HG03354 (cell line): ENCODE measurements at regions not wholly inside any gene's neighbourhood (a gene's known extent, or its start where the extent isn't known, plus 50 kb on each side); places are given as distances from the start of the nearest gene placed in this dataset.
"Not testable (repeated sequence)": the region's sequence is repeated elsewhere in the genome, so short reads cannot be mapped to it uniquely, and the experiment has no call there.

Experiments
- ATAC-seq: cut with Tn5 transposase; IDR thresholded peaks from one replicate; pipeline ENCODE4 v1.9.1; 2021; ENCODE audit warnings: mild to moderate bottlenecking; ENCODE audit not compliant: unreplicated experiment, poor library complexity, severe bottlenecking

- no peak for ATAC-seq
Observed at GRCh38 chr1:229130028-229130668, 140.8 kb upstream of the RAB4A start.

DNA sequence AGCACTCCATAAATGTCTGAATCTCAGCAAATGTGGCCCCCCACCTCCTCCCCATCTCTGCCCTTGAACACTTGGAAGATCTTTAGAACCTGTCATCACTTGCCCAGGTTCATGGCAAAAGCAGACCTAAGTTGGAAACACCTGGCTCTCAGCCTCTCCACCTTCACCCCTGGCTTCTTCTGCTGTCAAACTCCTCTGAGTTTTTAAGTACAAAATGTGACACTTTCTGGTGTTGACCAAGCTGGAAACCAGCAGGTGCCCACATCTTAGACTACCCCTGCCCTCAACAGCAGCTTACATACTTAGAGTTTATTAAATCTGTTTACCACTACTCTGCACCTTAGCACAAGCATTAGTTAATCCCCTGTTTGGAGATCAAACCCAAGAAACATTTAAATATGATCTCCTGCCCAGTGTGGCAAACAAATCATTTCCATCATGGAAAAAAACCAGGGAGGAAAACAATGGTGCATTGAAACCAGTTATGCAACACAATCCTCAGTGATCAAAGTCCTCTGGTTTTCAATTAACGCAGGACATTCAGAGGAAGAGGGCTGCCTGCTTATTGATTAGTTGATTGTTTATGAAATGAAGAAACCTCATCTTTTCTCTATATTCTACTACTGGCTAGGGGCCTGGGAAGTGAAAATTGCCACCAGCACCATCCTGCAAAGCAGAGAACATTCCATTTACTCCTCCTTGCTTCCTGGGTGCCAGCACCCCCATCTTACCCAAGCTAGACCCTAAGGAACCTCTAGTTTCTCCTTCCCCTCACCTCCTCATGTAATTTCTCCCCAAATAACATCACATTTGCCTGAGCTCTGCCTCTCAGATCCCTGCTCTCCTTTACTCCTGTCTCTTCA lies 139.4 kb upstream of the RAB4A start:
- no peak for ATAC-seq

- ATAC-seq = no peak
Observed at GRCh38 chr1:229132106-229132443, 138.8 kb upstream of the RAB4A start.

GRCh38 chr1:229132706-229133105 lies 138.2 kb upstream of the RAB4A start:
- no peak for ATAC-seq

- no peak for ATAC-seq
Observed at GRCh38 chr1:229133151-229133550, 137.8 kb upstream of the RAB4A start.

DNA sequence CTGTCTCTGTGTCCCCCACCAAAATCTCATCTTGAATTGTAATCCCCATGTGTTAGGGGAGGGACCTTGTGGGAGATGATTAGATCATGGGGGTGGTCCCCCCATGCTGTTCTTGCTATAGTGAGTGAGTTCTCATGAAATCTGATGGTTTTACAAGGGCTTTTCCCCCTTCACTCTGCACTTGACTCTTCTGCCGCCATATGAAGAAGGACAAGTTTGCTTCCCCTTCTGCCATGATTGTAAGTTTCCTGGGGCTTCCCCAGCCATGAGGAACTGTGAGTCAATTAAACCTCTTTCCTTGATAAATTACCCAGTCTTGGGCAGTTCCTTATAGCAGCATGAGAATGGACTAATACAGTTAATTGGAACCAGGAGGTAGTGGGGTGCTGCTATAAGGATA lies 137.1 kb upstream of the RAB4A start:
- ATAC-seq = no peak

DNA sequence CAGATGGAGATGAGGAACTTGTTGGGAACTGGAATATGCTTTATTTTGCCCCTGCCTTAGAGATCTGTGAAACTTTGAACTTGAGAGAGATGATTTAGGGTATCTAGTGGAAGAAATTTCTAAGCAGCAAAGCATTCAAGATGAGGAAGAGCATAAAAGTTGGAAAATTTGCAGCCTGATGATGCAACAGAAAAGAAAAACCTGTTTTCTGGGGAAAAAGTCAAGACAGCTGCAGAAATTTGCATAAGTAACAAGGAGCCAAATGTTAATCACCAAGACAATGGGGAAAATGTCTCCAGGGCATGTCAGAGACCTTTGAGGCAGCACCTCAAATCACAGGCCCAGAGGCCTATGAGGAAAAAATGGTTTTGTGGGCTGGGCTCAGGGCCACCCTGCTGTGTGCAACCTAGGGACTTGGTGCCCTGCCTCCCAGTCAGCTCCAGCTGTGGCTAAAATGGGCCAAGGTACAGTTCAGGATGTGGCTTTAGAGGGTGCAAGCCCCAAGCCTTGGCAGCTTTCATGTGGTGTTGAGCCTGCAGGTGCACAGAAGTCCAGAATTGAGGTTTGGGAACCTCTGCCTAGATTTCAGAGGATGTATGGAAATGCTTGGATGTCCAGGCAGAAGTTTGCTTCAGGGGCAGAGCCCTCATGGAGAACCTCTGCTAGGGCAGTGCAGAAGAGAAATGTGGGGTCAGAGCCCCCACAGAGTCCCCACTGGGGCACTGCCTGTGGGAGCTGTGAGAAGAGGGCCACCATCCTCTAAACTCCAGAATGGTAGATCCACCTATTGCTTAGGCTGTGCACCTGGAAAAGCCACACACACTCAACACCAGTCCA lies 136.3 kb upstream of the RAB4A start:
- ATAC-seq = not testable (repeated sequence)

- ATAC-seq = no peak
Observed at GRCh38 chr1:229135773-229136172, 135.1 kb upstream of the RAB4A start.

- ATAC-seq = no peak
Observed at GRCh38 chr1:229136822-229137221, 134.1 kb upstream of the RAB4A start.

DNA sequence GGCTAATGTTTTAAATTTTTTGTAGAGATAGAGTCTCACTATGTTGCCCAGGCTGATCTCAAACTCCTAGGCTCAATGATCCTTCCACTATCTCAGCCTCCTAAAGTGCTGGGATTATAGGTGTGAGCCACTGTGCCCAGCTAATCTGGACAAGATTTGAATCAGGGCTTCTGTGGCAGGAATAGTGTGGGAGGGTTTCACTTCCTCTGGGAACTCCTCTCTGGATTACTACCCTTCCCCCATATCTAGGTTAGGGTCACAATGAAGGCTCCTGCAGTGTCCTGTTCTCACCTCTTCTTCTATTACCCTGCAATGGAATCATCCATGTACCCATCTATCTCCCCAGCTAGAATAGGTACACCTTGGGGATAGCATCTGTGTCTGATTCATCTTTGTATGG lies 133.6 kb upstream of the RAB4A start:
- no peak for ATAC-seq

- no peak for ATAC-seq
Observed at GRCh38 chr1:229138058-229138457, 132.9 kb upstream of the RAB4A start.

DNA sequence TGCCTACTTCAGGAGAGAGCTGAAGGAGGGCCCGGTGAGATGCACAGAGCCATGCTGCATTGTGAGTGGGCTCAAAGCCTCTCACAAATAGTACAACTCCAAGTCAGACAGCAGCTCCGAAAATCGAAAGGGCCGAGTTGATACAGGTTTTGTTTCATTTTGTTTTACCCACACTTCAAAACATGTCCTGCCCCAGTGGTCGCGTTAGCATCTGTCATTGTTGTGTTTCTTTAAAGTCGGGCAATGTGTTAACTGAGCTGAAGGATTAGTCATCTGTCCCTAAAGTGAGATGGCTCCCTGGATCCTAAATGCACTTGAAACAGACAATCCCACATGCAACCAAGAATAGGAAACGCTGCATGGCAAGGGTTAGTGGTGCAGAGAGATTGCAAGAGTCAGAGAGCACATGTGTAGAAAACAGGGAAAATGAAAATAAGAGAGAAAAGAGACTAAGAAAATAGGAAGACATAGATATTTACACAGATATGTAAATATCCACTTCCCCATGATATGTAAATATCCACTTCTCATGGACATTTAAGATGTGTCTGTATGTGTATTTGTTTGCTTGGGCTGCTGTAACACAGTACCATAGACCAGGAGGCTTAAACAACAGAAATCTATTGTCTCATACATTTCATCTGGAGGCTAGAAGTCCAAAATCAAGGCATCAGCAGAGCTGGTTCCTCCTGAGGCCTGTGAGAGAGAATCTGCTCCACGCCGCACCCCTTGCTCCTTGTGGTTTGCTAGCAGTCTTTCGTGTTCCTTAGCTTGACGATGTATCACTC lies 131.4 kb upstream of the RAB4A start:
- peak; percentile 71 for ATAC-seq

GRCh38 chr1:229140119-229140396 lies 130.9 kb upstream of the RAB4A start:
- no peak for ATAC-seq

GRCh38 chr1:229141271-229141670 lies 129.6 kb upstream of the RAB4A start:
- no peak for ATAC-seq

GRCh38 chr1:229141689-229142377 lies 129.1 kb upstream of the RAB4A start:
- ATAC-seq = no peak

DNA sequence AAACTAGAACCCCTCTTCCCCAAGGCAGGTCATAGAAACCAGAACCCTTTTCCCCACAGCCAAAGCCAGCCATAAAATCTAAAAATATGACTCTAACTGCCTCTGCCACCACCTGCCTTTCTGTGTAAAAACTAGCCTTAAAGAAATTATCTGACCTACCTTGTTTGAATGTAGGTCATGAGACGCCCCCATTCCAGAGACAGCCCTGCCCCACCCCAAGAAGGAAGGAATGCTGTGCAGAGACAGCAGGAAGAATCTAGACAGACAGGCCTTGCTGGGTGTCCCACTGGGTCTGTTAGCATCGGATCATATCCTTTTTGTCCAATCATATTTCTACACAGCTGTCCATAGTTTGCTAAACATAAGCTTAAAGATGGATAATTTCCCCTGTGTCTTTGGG lies 128.4 kb upstream of the RAB4A start:
- ATAC-seq = no peak

DNA sequence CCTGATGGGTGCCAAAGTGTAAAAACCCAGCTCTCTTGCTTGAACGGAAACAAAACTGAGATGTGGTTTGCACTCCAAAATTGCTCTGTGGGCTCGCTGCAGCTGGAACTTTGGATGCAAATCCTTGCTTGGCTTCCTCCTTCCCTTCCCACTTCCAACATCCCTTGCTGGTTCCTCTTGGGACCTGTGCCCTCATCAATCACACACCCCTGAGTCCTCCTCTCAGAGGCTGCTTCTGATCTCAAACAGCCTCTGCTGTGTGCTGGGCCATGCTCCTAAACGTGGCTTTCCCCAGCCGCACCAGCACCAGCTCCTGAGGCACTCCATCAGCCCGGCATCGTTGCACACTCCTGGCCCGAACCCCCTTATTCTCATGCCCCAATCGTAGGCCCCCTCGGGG lies 124.3 kb upstream of the RAB4A start:
- no peak for ATAC-seq

DNA sequence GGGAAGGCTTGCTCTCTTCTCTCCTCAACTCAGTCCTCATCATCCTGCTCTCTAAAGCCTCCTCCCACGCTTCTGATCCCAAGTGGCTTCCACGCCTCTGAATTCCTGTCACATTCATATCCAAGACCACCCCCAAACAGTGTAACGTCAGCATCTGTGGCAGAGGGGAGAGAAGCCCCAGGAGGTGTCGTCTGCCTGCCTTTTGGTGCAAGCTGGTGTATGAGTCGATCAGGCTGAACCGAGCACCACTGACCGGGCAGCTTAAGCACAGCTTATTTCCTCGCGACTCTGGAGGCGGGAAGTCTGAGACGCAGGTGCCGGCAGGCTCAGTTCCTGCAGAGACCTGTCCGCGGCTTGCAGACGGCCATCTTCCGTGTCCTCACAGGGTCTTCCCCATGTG lies 123.8 kb upstream of the RAB4A start:
- no peak for ATAC-seq

DNA sequence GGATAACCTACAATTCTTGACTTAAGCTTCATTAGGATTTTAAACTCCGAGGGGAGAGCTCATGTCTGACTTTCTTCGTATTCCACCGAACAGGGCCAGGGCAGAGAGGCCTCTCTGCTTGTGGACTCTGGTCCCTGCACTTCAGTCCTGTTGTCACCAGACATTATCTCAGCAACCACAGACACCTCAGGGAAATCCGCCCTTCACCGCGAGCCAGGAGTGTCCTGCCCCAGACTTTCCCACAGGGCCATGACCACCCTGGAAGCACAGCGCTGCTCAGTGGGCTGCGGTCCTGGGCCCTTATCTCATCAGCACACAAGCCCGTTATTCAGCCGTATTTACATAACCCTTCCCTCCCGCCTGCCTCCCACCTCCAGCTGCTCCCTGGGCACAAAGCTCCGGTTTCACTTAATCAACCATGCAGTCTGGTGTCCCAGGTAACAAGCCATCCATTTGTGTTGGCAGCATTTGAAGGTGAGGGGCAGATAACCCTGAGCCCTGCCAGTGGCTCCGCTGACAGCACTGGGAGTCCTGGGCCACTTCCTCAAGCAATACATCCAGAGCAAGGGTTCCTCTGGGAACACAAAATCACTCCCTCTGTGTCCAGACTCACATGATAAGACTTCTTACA lies 122.8 kb upstream of the RAB4A start:
- no peak for ATAC-seq
